CD14-positive monocyte (primary cell): ENCODE measurements at regions not wholly inside any gene's neighbourhood (a gene's known extent, or its start where the extent isn't known, plus 50 kb on each side); places are given as distances from the start of the nearest gene placed in this dataset.

Source experiments
- DNase-seq, 3 donors: peaks; one replicate each; pipeline ENCODE4 v3.0.0-alpha.2; 2011 to 2022
- H2AFZ ChIP-seq: 2 replicates; pipeline ENCODE4 v1.6.0; 2012; ENCODE audit warnings: mild to moderate bottlenecking, low read depth, low read length, inconsistent platforms; ENCODE audit not compliant: insufficient read depth, poor library complexity, severe bottlenecking
- H3K27ac ChIP-seq, 2 donors: 1 replicate in 1 of 2; 2 replicates in 1 of 2; pipeline ENCODE4 v1.5.1; 2012 to 2013; ENCODE audit warnings: low read length in 2 of 2, control low read depth in 1 of 2, inconsistent platforms in 1 of 2, low read depth in 1 of 2, mild to moderate bottlenecking in 1 of 2
- H3K27me3 ChIP-seq, 2 donors: one replicate each; pipeline versions ENCODE4 v1.6.0 to v1.6.1; 2011 to 2013; ENCODE audit warnings: low read length in 2 of 2; ENCODE audit not compliant: control insufficient read depth in 2 of 2, insufficient read depth in 2 of 2
- H3K36me3 ChIP-seq, 2 donors: replicated peaks in 1 of 2; 1 replicate in 1 of 2; 2 replicates in 1 of 2; pipeline versions ENCODE4 v1.5.1 to v1.6.1; 2012 to 2013; ENCODE audit warnings: low read length in 2 of 2, control low read depth in 1 of 2, inconsistent platforms in 1 of 2, mild to moderate bottlenecking in 1 of 2; ENCODE audit not compliant: insufficient read depth in 2 of 2, control insufficient read depth in 1 of 2
- H3K4me1 ChIP-seq, 2 donors: 1 replicate in 1 of 2; 2 replicates in 1 of 2; pipeline versions ENCODE4 v1.5.1 to v1.6.1; 2012 to 2013; ENCODE audit warnings: low read length in 2 of 2, control low read depth in 1 of 2, inconsistent platforms in 1 of 2, mild to moderate bottlenecking in 1 of 2, moderate library complexity in 1 of 2; ENCODE audit not compliant: insufficient read depth in 2 of 2, control insufficient read depth in 1 of 2
- H3K4me2 ChIP-seq: replicated peaks from 2 replicates; pipeline ENCODE3; 2012; ENCODE audit warnings: low read length, moderate library complexity, mild to moderate bottlenecking; ENCODE audit not compliant: poor library complexity, severe bottlenecking; ENCODE audit errors: extremely low read depth
- H3K4me3 ChIP-seq, 3 experiments: fragments of 200-600 bp in 1 of 3; sonication (generic) in 1 of 3; replicated peaks in 1 of 3; 1 replicate in 2 of 3; 2 replicates in 1 of 3; pipeline ENCODE4 v1.5.1; 2011 to 2013; ENCODE audit warnings: low read length in 3 of 3, mild to moderate bottlenecking in 3 of 3, control low read depth in 2 of 3, low read depth in 2 of 3, inconsistent platforms in 1 of 3, moderate library complexity in 1 of 3
- H3K79me2 ChIP-seq: 2 replicates; pipeline ENCODE4 v1.6.0; 2012; ENCODE audit warnings: mild to moderate bottlenecking, control low read depth, inconsistent platforms, low read length, moderate library complexity; ENCODE audit not compliant: insufficient read depth
- H3K9ac ChIP-seq: 2 replicates; pipeline ENCODE4 v1.6.0; 2017; ENCODE audit warnings: low read length, mild to moderate bottlenecking; ENCODE audit not compliant: insufficient read depth, poor library complexity, severe bottlenecking
- H3K9me3 ChIP-seq, 2 donors: replicated peaks in 1 of 2; 1 replicate in 1 of 2; 2 replicates in 1 of 2; pipeline versions ENCODE4 v1.5.1 to v1.6.1; 2012 to 2013; ENCODE audit warnings: low read length in 2 of 2, control low read depth in 1 of 2; ENCODE audit not compliant: control insufficient read depth in 1 of 2, insufficient read depth in 1 of 2
- H4K20me1 ChIP-seq: 2 replicates; pipeline ENCODE4 v1.6.0; 2012; ENCODE audit warnings: mild to moderate bottlenecking, low read length, control low read depth, moderate library complexity; ENCODE audit not compliant: insufficient read depth
- H3K27ac Mint-ChIP-seq, 7 donors: one replicate each; pipeline ENCODE4 v1.8.0; 2020; ENCODE audit warnings: mild to moderate bottlenecking in 7 of 7, mixed read lengths in 7 of 7, moderate library complexity in 6 of 7, inconsistent platforms in 2 of 7
- H3K27me3 Mint-ChIP-seq, 3 donors: one replicate each; pipeline ENCODE4 v1.8.0; 2021 to 2022; ENCODE audit warnings: low read depth in 3 of 3, mild to moderate bottlenecking in 3 of 3, mixed read lengths in 3 of 3, moderate library complexity in 3 of 3, inconsistent platforms in 1 of 3
- H3K36me3 Mint-ChIP-seq, 2 donors: one replicate each; pipeline ENCODE4 v1.8.0; 2020; ENCODE audit warnings: mixed read lengths in 2 of 2, inconsistent platforms in 1 of 2, mild to moderate bottlenecking in 1 of 2
- H3K4me1 Mint-ChIP-seq: one replicate; pipeline ENCODE4 v1.8.0; 2020; ENCODE audit warnings: mild to moderate bottlenecking, mixed read lengths
- H3K4me3 Mint-ChIP-seq, 2 donors: one replicate each; pipeline ENCODE4 v1.8.0; 2020; ENCODE audit warnings: mild to moderate bottlenecking in 2 of 2, mixed read lengths in 2 of 2, moderate library complexity in 1 of 2
- H3K9me3 Mint-ChIP-seq, 7 donors: one replicate each; pipeline ENCODE4 v1.8.0; 2020 to 2022; ENCODE audit warnings: mixed read lengths in 7 of 7, mild to moderate bottlenecking in 6 of 7, moderate library complexity in 6 of 7, inconsistent platforms in 2 of 7
- WGBS: methylation state at CpG from one replicate; pipeline ENCODE4 v1.1.5; 2013; ENCODE audit warnings: missing lambda C conversion rate; ENCODE audit not compliant: insufficient coverage; 5-methylcytosine and 5-hydroxymethylcytosine counted together
- intact Hi-C, 2 donors: fragments of 100-400 bp; cut with micrococcal nuclease; formaldehyde crosslinking; loops; one replicate each; pipeline versions ENCODE4 v1.15.0 to v1.15.1; 2023
- TF ChIP-seq, protein P1 (sequence below): fragments of 200-600 bp; IDR thresholded peaks from one replicate; pipeline ENCODE4 v1.8.0; 2022; ENCODE audit warnings: antibody characterized with exemption, mild to moderate bottlenecking

- no peaks in the 10 kb centered on the region for H3K27me3 ChIP-seq
- Mint-ChIP-seq H3K9me3 (peaks cover 0 to 6% (median 2%) of the 10 kb centered on the region in 7 donors), H3K36me3 (no peaks in the 10 kb centered on the region), H3K4me3 (no peak overlapping the region), H3K27me3 (peaks cover 0 to 3% (median 2%) of the 10 kb centered on the region in 3 donors), H3K4me1 (no peaks in the 10 kb centered on the region), H3K27ac (no peak overlapping the region)
- no peak overlapping the region for H2AFZ ChIP-seq
- TF ChIP-seq, protein P1, sequence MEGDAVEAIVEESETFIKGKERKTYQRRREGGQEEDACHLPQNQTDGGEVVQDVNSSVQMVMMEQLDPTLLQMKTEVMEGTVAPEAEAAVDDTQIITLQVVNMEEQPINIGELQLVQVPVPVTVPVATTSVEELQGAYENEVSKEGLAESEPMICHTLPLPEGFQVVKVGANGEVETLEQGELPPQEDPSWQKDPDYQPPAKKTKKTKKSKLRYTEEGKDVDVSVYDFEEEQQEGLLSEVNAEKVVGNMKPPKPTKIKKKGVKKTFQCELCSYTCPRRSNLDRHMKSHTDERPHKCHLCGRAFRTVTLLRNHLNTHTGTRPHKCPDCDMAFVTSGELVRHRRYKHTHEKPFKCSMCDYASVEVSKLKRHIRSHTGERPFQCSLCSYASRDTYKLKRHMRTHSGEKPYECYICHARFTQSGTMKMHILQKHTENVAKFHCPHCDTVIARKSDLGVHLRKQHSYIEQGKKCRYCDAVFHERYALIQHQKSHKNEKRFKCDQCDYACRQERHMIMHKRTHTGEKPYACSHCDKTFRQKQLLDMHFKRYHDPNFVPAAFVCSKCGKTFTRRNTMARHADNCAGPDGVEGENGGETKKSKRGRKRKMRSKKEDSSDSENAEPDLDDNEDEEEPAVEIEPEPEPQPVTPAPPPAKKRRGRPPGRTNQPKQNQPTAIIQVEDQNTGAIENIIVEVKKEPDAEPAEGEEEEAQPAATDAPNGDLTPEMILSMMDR, result no peak
- H3K27ac ChIP-seq, result no peak overlapping the region
- no peak for DNase-seq
- WGBS, result 91% methylated on average over 7 of the region's 10 CpGs
- no peaks in the 10 kb centered on the region for H3K36me3 ChIP-seq
- no peaks in the 10 kb centered on the region for H3K4me1 ChIP-seq
- no peak overlapping the region for H3K4me3 ChIP-seq
- intact Hi-C loops, result no loop called here
- H4K20me1 ChIP-seq, result no peaks in the 10 kb centered on the region
- H3K9me3 ChIP-seq, result no peaks in the 10 kb centered on the region
- H3K4me2 ChIP-seq, result no peak overlapping the region
- no peaks in the 10 kb centered on the region for H3K79me2 ChIP-seq
- H3K9ac ChIP-seq, result no peak overlapping the region
Observed at GRCh38 chr11:134755535-134755934, 343.5 kb upstream of the B3GAT1 start.

GRCh38 chr11:134754521-134755198 is 342.6 kb upstream of the B3GAT1 start:
- Histone ChIP-seq H3K4me2 (no peak overlapping the region), H3K4me3 (no peak overlapping the region), H2AFZ (no peak overlapping the region), H3K27me3 (no peaks in the 10 kb centered on the region), H3K9me3 (no peaks in the 10 kb centered on the region), H3K9ac (no peak overlapping the region), H4K20me1 (no peaks in the 10 kb centered on the region), H3K79me2 (no peaks in the 10 kb centered on the region), H3K27ac (no peak overlapping the region), H3K4me1 (no peaks in the 10 kb centered on the region), H3K36me3 (no peaks in the 10 kb centered on the region)
- peaks cover 0 to 3% (median 2%) of the 10 kb centered on the region in 3 donors for H3K27me3 Mint-ChIP-seq
- H3K4me1 Mint-ChIP-seq, result no peaks in the 10 kb centered on the region
- H3K27ac Mint-ChIP-seq, result peak overlapping the region in 1 of 7 donors; percentile 45
- no peaks in the 10 kb centered on the region for H3K36me3 Mint-ChIP-seq
- 62% methylated on average over 14 of the region's 19 CpGs for WGBS
- peaks cover 0 to 7% (median 2%) of the 10 kb centered on the region in 7 donors for H3K9me3 Mint-ChIP-seq
- intact Hi-C loops, result no loop called here
- TF ChIP-seq, protein P1, result no peak
- H3K4me3 Mint-ChIP-seq, result no peak overlapping the region
- DNase-seq, result no peak
